DMS79 (cell line): ENCODE measurements at regions not wholly inside any gene's neighbourhood (a gene's known extent, or its start where the extent isn't known, plus 50 kb on each side); places are given as distances from the start of the nearest gene placed in this dataset.
"Not testable (repeated sequence)": the region's sequence is repeated elsewhere in the genome, so short reads cannot be mapped to it uniquely, and the experiment has no call there.

Experiments
- DNase-seq: peaks from one replicate; lab custom pipeline; 2025; lab: John Stamatoyannopoulos, UW

DNA sequence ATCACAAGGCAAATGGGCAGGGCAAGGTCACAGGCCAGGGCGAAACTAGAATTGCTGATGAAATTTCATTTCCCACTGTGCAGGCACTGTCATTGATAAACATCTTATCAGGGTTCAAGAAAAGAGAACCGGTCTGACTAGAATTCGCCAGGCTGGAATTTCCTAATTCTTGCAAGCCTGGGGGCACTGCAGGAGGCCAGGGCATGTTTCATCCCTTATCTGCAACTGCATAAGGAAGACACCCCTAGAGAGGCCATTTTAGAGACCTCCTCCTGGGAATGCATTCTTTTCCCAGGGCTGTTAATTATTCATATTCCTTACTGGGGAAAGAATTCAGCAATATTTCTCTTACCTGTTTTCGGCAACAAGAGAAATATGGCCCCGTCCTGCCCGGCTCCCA lies 266.2 kb upstream of the CYLC2 start:
- DNase-seq: no peak

DNA sequence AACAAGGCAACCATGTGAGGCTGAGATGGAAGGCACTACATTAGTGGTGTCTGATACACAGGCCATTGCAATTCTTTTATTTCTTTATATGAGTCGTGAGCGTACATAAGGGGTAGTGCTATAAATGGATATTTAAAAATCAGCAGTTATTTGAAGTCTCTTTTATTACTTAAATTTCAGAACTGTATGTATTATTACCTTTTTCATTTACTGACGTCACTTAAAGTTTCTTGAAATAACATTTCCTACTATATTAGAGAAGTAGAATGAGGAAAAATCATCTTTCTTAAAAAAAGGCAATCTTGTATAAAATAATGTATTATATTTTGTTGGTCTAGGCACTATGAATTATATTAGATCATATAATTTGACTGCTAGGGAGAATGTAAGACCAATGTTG lies 280.9 kb upstream of the CYLC2 start:
- no peak for DNase-seq

DNA sequence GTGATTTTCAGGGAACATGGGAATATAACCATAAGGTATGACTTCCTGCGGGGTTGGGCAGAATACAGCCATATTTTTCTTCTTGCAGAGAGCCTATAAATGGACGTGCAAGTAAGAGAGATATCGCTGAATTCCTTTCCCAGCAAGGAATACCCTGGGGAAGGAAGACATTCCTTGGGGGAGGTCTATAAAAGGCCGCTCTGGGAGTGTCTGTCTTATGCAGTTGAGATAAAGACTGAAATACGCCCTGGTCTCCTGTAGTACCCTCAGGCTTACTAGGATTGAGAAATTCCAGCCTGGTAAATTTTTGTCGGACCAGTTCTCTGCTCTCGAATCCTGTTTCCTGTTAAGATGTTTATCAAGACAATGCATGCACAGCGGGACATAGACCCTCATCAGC lies 282.2 kb upstream of the CYLC2 start:
- DNase-seq: not testable (repeated sequence)

DNA sequence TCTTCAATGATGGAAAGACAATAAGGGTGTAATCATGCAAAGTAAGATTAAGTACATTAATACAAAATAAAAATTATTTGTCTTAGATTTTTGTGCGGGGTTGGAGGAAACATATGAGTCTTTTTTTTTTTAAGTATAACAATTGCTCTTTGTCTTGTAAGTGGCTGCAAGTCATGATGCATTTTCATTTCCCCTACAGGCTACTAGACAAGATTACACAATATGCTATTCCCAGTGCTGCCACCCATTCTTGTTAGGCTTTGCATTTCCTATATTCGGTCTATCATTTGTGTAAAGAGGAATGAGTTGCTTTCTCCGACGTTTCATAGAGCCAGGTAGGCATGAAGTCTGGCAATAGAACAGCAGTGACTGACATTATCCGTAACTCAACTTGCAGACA lies 294.2 kb upstream of the CYLC2 start:
- no peak for DNase-seq

DNA sequence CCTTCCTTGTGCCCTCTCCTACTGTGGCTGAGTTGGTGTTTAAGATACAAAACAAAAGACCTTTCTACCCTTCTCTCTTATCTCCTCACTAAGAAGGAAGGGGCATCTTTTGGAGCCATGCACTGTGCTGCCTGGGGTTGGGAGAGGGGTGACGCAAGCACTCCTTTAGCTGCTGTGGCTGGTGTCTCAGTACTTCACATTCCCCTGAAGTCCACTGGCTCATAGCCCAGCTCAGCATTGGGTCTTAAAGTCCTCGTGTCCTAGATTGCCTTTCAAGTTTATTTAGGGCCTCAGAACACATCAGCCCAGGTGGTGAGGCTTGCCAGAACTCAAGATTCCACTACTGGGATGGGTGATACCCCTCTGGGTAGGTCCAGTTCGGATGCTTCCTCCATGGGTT lies 325.9 kb upstream of the CYLC2 start:
- DNase-seq: no peak

DNA sequence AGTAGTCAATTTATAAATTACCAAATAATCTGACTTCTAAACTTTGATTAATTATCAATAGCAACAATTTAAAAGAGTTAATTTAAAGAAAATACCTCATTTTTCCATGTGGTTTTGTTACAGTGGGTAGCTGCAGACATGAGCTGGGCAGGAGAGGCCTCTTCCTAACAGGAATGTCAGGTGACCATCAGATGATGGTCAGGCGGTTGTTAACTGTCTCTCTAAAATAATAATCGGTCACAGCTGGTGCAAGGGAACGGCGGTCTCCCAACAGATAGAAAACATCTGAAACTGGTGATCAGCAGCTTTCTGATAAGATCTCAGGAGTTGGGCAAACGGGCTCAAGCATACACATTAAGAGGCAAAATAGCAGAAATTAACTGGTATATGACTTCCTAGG lies 342.7 kb upstream of the CYLC2 start:
- no peak for DNase-seq

DNA sequence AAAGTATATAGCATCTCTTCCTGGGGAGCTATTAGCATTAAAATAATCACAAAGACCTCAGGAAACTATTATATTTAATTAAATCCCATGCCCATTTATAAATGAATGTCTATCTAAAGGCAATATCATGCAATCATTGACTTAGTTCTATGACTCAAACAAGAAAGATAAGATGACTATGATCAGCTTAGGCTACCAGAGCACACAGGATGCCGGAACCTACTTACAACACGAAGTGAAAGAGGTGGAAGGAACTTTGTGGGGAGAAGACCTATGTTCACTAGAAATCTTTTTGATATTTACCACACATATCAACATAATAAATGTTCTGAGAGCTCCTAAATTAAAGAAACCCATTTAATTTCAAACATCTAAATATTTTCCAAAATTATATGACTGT lies 344.2 kb upstream of the CYLC2 start:
- DNase-seq: no peak

DNA sequence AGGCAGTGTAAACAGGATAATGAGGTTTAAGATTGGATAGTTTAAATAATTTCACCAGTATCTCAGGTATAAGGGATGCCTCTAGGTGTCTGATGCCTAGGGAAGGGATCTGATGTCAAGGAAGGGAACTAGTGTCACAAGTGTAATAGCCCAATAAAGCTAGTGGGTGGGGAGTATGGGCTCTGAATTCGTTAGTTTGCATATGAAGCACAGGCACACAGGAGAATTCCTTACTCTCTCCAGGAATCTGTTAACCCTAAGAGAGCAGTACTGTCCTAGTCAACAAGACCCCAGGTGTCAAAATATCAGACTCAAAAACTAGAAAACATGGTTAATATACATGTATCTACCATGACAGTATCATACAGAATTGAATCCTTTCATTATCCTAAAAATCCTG lies 352.5 kb upstream of the CYLC2 start:
- no peak for DNase-seq

DNA sequence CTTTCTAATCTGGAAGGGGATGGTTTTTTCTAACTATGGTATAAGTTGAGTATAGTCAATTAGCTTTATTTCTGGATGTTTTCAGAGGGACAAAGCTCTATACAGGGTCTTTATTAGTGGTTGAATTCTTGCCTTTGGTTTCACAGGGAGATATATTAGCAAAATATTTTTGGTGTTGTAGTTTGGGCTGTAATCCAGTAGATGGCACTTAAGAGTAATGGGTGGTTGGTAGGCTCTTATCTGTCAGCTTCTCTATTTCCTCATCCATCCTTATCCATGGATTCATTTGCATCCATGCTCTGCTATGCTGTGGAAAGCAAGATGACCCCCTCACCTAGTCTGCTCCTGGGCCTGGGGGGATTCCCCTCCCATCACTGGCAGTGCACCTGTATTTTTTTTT lies 363.6 kb upstream of the CYLC2 start:
- DNase-seq: no peak

DNA sequence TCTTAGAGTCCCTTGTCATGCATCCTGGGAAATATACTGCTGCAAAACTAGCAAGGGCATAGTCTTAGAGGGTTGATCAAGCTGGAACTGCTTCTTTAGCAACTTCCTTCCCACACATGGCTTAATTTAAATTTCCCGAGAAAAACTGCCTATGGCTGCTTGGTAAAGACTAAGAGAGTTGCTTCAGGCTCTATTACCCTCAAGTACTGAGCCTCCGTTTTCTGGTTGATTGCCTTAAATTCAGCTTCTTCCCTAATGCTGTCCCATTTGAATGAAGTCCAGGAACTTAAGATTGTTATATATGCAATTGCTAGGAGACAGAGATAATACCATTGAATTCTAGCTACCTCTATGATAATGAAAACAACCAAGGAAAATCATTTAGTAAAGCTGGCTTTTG lies 385.7 kb upstream of the CYLC2 start:
- DNase-seq: no peak

DNA sequence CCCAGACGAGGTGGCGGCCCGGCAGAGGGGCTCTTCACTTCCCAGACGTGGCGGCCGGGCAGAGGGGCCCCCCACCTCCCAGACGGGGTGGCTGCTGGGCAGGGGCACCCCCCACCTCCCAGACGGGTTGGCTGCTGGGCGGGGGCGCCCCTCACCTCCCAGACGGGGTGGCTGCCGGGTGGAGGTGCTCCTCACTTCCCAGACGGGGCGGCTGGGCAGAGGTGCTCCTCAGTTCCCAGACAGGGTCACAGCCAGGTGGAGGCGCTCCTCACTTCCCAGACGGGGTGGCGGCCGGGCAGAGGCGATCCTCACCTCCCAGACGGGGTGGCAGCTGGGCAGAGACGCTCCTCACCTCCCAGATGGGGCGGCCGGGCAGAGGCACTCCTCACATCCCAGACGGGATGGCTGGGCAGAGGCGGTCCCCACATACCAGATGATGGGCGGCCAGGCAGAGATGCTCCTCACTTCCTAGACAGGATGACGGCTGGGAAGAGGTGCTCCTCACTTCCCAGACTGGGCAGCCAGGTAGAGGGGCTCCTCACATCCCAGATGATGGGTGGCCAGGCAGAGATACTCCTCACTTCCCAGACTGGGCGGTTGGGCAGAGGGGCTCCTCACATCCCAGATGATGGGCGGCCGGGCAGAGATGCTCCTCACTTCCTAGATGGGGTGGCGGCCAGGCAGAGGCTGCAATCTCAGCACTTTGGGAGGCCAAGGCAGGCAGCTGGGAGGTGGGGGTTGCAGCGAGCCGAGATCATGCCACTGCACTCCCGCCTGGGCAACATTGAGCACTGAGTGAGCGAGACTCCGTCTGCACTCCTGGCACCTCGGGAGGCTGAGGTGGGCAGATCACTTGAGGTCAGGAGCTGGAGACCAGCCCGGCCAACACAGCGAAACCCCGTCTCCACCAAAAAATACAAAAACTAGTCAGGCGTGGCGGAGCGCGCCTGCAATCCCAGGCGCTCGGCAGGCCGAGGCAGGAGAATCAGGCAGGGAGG lies 391.6 kb upstream of the CYLC2 start:
- not testable (repeated sequence) for DNase-seq

DNA sequence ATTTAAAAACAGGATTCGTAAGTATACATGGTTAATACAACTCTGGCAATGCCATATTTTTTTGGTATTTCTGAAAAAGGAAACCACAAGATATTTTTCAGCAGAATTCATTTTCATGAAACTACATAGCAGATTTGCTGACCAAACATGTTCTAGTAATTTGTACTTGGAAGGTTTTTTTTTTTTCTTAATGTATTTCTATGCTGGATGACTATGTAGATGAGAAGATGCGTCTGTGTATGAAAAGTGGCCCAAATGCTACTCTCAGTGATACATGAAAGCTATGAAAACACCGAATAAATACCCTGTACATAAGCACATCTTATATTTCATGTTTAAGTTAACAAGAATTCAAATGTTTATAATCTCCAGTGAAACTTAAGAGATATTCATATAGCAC lies 400.9 kb upstream of the CYLC2 start:
- DNase-seq: no peak

DNA sequence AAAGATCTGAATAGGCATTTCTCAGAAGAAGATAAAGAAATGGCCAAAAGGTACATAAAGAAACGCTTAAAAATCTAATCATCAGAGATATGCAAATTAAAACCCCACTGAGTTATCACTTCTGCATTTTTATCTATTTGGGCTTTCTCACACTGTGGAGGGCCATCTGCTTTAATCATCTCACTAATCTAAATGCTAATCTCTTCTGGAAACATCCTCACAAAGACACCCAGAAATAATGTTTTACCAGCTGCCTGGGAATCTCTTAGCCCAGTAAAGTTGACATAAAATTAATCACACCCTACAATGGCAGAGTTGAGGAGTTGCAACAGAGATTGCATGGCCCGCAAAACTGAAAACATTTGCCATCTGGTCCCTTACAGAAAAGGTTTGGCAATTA lies 407.9 kb upstream of the CYLC2 start:
- no peak for DNase-seq

DNA sequence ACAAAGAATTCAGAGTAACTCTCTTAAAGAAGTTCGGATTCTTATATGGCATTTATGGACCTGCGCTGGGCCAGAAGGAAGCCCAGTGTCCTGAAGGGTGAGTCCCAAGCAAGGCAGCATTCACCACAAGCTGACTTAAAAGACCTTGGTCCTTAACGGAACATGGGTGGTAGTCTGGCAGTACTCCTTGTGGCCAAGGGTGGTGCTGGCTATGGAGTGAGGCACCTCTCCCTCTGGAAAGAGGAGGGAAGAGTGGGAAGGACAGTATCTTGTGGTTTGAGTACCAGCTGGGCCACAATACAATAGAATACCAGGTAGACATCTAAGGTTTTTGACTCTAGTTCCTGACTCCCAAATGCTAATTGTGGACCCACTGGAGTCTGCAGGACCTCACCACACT lies 425.7 kb upstream of the CYLC2 start:
- no peak for DNase-seq

DNA sequence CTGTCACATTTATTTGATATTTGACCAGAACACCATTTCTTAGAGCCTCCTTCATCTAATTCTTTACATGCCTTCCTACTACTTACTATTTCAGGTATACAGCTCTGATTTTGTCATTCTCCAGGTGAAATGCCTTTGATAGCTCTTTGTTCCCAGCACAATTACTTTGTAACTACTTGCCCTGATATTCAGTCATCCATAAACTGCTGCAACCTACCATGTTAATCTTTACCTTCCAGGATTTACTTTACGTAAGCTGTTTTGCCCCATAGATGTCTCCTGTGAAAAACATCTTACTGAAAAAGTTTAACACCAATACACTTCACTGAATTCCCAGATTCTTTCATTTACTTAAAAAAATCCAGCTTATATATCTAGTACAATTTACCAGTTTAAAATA lies 443.8 kb upstream of the CYLC2 start:
- DNase-seq: no peak

DNA sequence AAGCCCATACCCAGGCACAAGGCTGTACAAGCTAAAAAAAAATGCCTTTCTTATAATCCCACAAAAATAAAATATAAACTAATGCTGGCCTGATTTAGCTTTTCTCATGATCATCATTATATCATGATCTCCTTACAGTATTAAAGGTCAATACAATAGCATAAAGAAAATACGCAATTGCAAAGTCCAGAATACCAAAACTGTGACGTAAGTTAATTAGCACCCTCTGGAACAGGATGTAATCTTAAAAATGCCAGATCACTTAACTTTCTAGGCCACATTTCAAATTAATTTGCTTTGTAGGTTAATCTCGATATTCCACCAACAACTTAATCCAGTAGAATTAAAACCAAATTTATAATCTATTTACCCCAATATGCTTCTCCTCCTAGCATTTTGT lies 444.2 kb upstream of the CYLC2 start:
- no peak for DNase-seq

DNA sequence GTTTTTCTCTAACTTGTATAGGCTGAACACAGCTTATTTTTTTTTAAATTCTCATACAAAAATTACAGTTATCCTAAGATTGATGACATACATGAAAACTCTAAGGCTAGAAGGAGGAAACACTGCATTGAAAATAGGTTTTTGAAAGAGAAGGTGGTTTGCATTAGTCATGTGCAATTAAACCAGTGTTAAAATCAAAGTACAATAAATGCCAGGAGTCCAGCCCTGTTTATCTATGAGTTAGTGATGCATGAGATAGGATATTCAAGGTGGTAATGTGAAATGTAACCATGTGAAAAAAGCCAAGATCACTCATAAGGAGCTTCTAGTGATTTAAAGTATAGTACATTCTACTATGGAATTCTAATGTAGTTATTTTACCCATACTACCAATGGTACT lies 444.9 kb upstream of the CYLC2 start:
- DNase-seq: no peak

DNA sequence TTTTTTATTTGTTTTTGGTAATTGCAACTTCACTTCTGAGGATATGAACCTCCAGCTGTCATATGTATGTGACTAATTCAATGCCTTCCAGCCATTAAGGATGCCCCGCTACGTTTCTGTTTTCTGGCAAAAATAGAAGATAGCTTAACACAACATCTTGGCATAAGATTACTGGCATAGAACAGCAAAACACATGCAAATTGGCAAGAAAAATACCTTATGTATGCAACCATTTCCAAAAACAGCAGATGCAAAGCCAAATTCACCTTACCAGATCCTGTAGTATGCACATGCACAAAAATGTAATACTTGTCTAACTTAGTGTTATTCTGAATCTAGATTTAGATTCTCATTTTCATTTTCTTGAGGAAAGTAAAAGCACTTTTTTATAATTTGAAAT lies 461.1 kb upstream of the CYLC2 start:
- no peak for DNase-seq

DNA sequence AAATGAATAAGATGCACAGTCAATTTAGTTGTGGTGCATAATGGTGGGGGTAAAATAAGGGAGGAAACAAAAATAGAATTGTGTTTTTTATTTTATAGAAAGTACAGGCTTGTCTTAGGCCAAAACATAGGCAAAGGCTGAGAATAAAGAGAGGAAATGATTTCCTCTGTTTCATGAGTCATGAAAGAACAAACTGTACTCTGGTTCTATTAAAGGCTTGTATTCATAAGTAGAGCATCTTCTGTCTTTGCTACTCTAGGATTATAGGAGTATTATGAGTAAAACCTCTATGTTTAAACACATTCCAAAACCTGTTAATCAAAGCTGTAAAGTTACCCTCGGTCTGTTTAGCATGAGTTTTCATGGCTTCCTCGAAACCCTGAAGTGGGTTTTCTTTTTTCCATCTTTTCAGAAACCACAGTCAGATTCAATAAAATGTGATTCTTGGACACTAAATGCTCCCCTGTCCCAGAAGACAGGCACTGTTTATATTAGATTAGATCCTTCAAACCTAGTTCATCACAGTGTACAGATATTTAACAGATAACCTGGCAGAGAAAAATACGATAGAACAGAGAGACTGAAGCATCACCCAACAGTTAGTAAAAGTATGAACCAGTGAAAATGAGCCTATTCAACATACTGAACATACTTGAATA lies 473.9 kb upstream of the CYLC2 start:
- DNase-seq: no peak

DNA sequence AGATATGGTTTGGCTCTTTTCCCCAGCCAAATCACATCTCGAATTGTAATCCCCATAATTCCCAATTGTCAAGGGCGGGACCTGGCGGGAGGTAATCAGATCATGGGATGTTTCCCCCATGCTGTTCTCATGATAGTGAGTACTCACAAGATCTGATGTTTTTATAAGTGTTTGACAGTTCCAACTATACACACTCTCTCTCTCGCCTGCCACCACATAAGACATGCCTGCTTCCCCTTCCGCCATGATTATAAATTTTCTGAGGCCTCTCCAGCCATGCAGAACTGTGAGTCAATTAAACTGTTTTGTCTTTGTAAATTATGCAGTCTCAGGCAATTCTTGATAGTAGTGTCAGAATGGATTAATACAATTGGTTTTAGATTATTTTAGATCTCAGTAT lies 475.7 kb upstream of the CYLC2 start:
- no peak for DNase-seq

DNA sequence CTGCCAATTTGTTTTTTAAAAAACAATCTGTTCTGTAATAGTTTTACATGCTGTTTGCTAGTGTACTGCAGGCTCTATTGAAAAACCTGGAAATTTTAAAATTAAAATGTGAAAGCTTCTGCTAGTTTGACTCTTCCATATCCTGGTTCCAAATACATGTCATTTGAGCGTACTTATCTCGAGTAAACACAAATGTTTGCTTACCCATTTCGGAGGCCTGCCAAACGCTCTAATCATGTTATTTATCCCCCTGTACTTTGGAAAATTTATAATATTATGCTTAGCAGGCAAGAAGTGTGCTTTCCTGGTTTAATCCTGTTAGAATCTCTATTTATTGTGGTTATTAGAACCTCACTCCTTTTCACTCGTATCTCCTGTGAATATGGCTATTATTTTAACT lies 476.8 kb upstream of the CYLC2 start:
- no peak for DNase-seq

DNA sequence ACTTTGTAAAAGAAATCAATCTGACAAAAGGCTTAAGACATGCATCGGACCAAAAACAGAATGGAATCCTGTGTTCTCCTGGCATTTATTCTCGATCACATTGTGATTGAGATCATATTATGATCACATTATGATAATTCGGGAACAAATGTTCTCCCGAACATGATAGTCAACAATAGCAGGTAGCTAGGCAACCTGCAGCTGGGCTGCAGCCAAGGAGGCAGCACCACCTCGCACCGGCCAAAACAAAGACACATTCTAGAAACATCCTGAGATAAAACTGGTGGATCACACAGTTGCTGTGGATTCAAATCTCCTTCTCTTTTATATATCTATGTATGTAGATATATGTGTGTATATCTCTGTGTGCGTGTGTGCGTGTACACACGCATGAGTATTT lies 480.6 kb upstream of the CYLC2 start:
- no peak for DNase-seq

DNA sequence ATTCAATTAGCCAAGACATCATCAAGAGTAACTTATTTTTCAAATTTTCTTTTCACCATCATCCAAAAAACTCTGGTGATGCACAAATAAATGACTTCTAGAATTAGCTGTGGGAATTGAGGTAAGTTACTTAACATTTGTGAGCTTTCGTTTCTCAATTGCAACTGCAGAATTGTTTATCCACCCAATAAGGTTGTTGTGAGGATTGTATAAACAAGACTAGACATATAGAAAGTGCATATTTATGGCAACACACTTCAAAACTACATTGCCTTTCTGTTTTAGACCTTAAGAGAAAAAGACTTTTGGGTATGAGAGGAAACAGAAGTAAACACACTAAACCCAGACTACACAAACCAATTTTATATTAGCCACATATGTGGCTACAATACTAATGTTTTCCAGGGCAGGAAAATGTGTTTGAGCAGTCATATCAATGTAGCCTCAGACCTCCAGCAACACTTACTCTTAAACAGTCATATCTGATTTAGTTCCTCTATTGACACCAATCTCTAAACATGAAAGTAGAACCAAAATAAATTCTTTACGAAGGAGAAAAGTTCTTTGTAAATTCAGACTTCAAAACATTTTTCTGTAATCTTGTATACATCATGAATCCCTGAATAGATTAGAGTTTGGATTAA lies 488.0 kb upstream of the CYLC2 start:
- no peak for DNase-seq
